ENCODE measurements at regions not wholly inside any gene's neighbourhood (a gene's known extent, or its start where the extent isn't known, plus 50 kb on each side); places are given as distances from the start of the nearest gene placed in this dataset.

DNA sequence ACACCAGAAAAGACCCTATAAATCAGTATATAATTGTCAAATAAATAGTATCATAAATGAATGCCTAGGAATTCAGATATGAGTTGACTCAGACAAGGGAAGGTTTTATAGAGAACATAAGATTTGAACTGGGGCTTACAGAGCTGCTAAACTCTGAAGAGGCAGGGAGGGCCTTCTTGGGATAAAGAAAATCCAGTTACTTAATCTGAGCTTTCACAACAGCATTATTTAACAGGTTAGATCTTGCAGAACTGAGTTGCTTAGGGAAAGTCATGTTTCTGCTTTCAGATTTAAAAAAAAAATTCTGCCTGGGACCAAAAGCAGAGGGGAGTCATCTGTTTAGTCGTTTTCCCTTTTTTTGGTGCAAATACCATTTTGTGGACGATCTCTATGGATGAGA, 594.8 kb upstream of the FZD8 start:
- Mint-ChIP-seq H3K27ac (ENCODE audit: unreplicated experiment) (no peak overlapping the region), H3K4me3 (ENCODE audit: unreplicated experiment) (no peak overlapping the region), H3K27me3 (ENCODE audit: low read depth) (no peaks in the 10 kb centered on the region), H3K4me1 (ENCODE audit: low read depth) (no peaks in the 10 kb centered on the region), H3K9me3 (ENCODE audit: low read depth) (peaks cover 20% of the 10 kb centered on the region), H3K36me3 (ENCODE audit: low read depth) (peaks cover 1% of the 10 kb centered on the region)
- TF ChIP-seq, protein P1, sequence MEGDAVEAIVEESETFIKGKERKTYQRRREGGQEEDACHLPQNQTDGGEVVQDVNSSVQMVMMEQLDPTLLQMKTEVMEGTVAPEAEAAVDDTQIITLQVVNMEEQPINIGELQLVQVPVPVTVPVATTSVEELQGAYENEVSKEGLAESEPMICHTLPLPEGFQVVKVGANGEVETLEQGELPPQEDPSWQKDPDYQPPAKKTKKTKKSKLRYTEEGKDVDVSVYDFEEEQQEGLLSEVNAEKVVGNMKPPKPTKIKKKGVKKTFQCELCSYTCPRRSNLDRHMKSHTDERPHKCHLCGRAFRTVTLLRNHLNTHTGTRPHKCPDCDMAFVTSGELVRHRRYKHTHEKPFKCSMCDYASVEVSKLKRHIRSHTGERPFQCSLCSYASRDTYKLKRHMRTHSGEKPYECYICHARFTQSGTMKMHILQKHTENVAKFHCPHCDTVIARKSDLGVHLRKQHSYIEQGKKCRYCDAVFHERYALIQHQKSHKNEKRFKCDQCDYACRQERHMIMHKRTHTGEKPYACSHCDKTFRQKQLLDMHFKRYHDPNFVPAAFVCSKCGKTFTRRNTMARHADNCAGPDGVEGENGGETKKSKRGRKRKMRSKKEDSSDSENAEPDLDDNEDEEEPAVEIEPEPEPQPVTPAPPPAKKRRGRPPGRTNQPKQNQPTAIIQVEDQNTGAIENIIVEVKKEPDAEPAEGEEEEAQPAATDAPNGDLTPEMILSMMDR (IDR thresholded peaks at IDR 0.05): no peak
- DNase-seq (ENCODE audit: low spot score): no peak

DNA sequence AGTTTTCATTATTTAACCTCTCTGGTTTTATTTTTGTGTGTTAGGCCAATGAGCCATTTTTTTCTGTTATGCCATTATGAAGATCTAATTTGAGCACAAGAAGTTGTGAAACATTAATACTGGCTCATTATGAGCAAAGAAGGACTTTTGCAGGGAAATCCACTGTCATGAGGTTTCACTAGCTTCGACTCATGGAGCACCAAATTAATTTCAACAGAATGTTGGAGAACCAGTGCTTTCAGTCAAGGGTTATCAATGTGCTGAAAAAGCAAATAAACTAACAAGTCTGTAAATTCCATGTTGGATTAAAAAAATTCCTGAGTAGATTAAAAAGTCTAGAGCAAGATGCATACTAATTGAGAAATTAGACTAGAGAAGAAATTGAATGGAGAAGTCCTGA, 594.2 kb upstream of the FZD8 start:
- H3K4me1 Mint-ChIP-seq (ENCODE audit: low read depth): no peaks in the 10 kb centered on the region
- TF ChIP-seq, protein P1 (IDR thresholded peaks at IDR 0.05): no peak
- no peak overlapping the region for H3K4me3 Mint-ChIP-seq (ENCODE audit: unreplicated experiment)
- no peak for DNase-seq (ENCODE audit: low spot score)
- H3K9me3 Mint-ChIP-seq (ENCODE audit: low read depth): peaks cover 17% of the 10 kb centered on the region
- no peak overlapping the region for H3K27ac Mint-ChIP-seq (ENCODE audit: unreplicated experiment)
- H3K27me3 Mint-ChIP-seq (ENCODE audit: low read depth): no peaks in the 10 kb centered on the region
- H3K36me3 Mint-ChIP-seq (ENCODE audit: low read depth): peaks cover 1% of the 10 kb centered on the region

DNA sequence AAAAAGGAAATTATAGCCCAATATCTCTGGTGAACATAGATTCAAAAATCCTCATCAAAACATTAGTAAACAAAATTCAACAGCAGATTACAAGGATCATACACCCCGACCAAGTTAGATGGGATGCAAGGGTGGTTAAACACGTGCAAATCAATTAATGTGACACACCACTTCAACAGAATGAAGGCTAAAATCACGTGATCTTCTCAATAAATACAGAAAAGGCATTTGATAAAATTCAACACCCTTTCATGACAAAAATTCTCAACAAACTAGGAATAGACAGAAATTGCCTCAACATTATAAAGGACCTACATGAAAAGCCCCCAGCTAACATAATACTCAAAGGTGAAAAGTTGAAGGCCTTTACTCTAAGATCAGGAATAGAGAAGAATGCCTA, 590.8 kb upstream of the FZD8 start:
- TF ChIP-seq, protein P1 (IDR thresholded peaks at IDR 0.05): no peak
- H3K27me3 Mint-ChIP-seq (ENCODE audit: low read depth): no peaks in the 10 kb centered on the region

DNA sequence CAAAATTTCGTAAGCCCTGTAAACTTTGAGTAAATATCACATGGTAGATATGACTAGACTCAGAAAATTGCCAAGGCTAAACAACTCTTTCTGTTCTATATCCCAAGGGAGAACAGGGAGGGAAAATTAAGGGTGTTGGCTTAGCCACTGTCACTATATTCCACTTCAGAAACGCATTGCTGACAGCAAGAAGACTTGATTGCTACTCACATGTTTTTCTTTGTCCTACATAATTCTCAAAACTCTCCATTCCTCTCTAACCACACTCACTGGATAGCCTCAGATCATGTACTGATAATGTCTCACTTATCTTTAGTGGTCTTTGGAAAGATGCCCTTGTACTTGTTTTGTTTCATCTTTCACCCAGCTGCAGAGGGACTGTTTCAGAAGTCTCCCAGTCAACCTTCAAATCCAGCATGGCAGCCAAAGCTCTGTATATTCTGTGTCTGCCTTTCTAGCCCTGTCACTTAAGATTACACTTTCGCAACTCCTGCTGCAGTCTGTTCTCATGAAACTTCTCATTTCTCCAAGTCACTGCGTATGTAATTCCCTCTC, 582.4 kb upstream of the FZD8 start:
- H3K9me3 Mint-ChIP-seq (ENCODE audit: low read depth): peaks cover 4% of the 10 kb centered on the region
- peaks cover 17% of the 10 kb centered on the region for H3K4me1 Mint-ChIP-seq (ENCODE audit: low read depth)
- H3K27me3 Mint-ChIP-seq (ENCODE audit: low read depth): no peaks in the 10 kb centered on the region
- H3K27ac Mint-ChIP-seq (ENCODE audit: unreplicated experiment): no peak overlapping the region
- TF ChIP-seq, protein P1 (IDR thresholded peaks at IDR 0.05): no peak
- H3K36me3 Mint-ChIP-seq (ENCODE audit: low read depth): no peaks in the 10 kb centered on the region
- no peak for DNase-seq (ENCODE audit: low spot score)
- H3K4me3 Mint-ChIP-seq (ENCODE audit: unreplicated experiment): no peak overlapping the region

More for the DNA sequence above, 590.8 kb upstream of the FZD8 start:
- no peak for DNase-seq (ENCODE audit: low spot score)
- Mint-ChIP-seq H3K4me1 (ENCODE audit: low read depth) (no peaks in the 10 kb centered on the region), H3K36me3 (ENCODE audit: low read depth) (no peaks in the 10 kb centered on the region), H3K4me3 (ENCODE audit: unreplicated experiment) (no peak overlapping the region), H3K27ac (ENCODE audit: unreplicated experiment) (no peak overlapping the region), H3K9me3 (ENCODE audit: low read depth) (peaks cover 7% of the 10 kb centered on the region)

DNA sequence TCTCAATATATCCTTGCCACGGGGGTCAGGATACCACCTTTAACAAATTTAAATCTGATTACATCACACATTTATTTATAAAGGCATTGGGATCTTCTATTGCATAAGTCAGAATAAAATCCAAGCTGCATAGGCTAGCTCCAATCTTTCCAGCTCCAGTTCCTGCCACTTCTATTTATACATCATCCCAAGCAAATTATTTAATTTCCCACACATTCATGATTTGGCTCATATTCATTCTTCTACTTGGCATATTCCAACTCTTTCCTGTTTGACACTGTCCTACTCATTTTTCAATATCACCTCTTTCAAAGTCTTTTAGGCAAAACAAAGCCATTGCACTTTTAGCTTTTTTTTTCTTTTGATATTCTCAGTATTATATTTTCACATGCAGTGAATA, 579.0 kb upstream of the FZD8 start:
- no peaks in the 10 kb centered on the region for H3K36me3 Mint-ChIP-seq (ENCODE audit: low read depth)
- TF ChIP-seq, protein P1 (IDR thresholded peaks at IDR 0.05): no peak
- H3K27ac Mint-ChIP-seq (ENCODE audit: unreplicated experiment): no peak overlapping the region
- peaks cover 4% of the 10 kb centered on the region for H3K9me3 Mint-ChIP-seq (ENCODE audit: low read depth)
- H3K4me3 Mint-ChIP-seq (ENCODE audit: unreplicated experiment): no peak overlapping the region
- H3K4me1 Mint-ChIP-seq (ENCODE audit: low read depth): peaks cover 14% of the 10 kb centered on the region
- DNase-seq (ENCODE audit: low spot score): no peak
- no peaks in the 10 kb centered on the region for H3K27me3 Mint-ChIP-seq (ENCODE audit: low read depth)

All from chondrocyte (in vitro differentiated cells).